ENCODE measurements at regions not wholly inside any gene's neighbourhood (a gene's known extent, or its start where the extent isn't known, plus 50 kb on each side); places are given as distances from the start of the nearest gene placed in this dataset.
"Not testable (repeated sequence)": the region's sequence is repeated elsewhere in the genome, so short reads cannot be mapped to it uniquely, and the experiment has no call there.

- H3K4me3 ChIP-seq (ENCODE audit: low read depth, low read length) = no peak overlapping the region
Observed at GRCh38 chr22:48309115-48309705, 1518.5 kb downstream of the BRD1 start.

GRCh38 chr22:48307931-48308330 lies 1519.7 kb downstream of the BRD1 start:
- H3K4me3 ChIP-seq (ENCODE audit: low read depth, low read length) = no peak overlapping the region

- no peak overlapping the region for H3K4me3 ChIP-seq (ENCODE audit: low read depth, low read length)
Observed at GRCh38 chr22:48306785-48307510, 1520.7 kb downstream of the BRD1 start.

- H3K4me3 ChIP-seq (ENCODE audit: low read depth, low read length) = no peak overlapping the region
Observed at GRCh38 chr22:48306284-48306683, 1521.4 kb downstream of the BRD1 start.

GRCh38 chr22:48305726-48306235 lies 1521.9 kb downstream of the BRD1 start:
- no peak overlapping the region for H3K4me3 ChIP-seq (ENCODE audit: low read depth, low read length)

GRCh38 chr22:48303369-48303725 lies 1524.3 kb downstream of the BRD1 start:
- H3K4me3 ChIP-seq (ENCODE audit: low read depth, low read length) = no peak overlapping the region

- no peak overlapping the region for H3K4me3 ChIP-seq (ENCODE audit: low read depth, low read length)
Observed at GRCh38 chr22:48302657-48303368, 1524.9 kb downstream of the BRD1 start.

- no peak overlapping the region for H3K4me3 ChIP-seq (ENCODE audit: low read depth, low read length)
Observed at GRCh38 chr22:48301908-48302307, 1525.8 kb downstream of the BRD1 start.

- no peak overlapping the region for H3K4me3 ChIP-seq (ENCODE audit: low read depth, low read length)
Observed at GRCh38 chr22:48301421-48301820, 1526.3 kb downstream of the BRD1 start.

GRCh38 chr22:48300877-48301276 lies 1526.8 kb downstream of the BRD1 start:
- H3K4me3 ChIP-seq (ENCODE audit: low read depth, low read length) = no peak overlapping the region

- no peak overlapping the region for H3K4me3 ChIP-seq (ENCODE audit: low read depth, low read length)
Observed at GRCh38 chr22:48299801-48300200, 1527.9 kb downstream of the BRD1 start.

GRCh38 chr22:48299124-48299523 lies 1528.5 kb downstream of the BRD1 start:
- no peak overlapping the region for H3K4me3 ChIP-seq (ENCODE audit: low read depth, low read length)

- H3K4me3 ChIP-seq (ENCODE audit: low read depth, low read length) = no peak overlapping the region
Observed at GRCh38 chr22:48297296-48297695, 1530.4 kb downstream of the BRD1 start.

- not testable (repeated sequence) for H3K4me3 ChIP-seq (ENCODE audit: low read depth, low read length)
Observed at GRCh38 chr22:48289954-48290353, 1527.5 kb downstream of the TBC1D22A start.

- no peak overlapping the region for H3K4me3 ChIP-seq (ENCODE audit: low read depth, low read length)
Observed at GRCh38 chr22:48288376-48288940, 1526.0 kb downstream of the TBC1D22A start.

GRCh38 chr22:48287031-48287430 lies 1524.6 kb downstream of the TBC1D22A start:
- no peak overlapping the region for H3K4me3 ChIP-seq (ENCODE audit: low read depth, low read length)

GRCh38 chr22:48284671-48285070 lies 1522.2 kb downstream of the TBC1D22A start:
- H3K4me3 ChIP-seq (ENCODE audit: low read depth, low read length) = no peak overlapping the region

GRCh38 chr22:48282804-48283203 lies 1520.4 kb downstream of the TBC1D22A start:
- no peak overlapping the region for H3K4me3 ChIP-seq (ENCODE audit: low read depth, low read length)

- H3K4me3 ChIP-seq (ENCODE audit: low read depth, low read length) = no peak overlapping the region
Observed at GRCh38 chr22:48279461-48279756, 1517.0 kb downstream of the TBC1D22A start.

- H3K4me3 ChIP-seq (ENCODE audit: low read depth, low read length) = no peak overlapping the region
Observed at GRCh38 chr22:48278620-48279460, 1516.4 kb downstream of the TBC1D22A start.
